ENCODE measurements at regions not wholly inside any gene's neighbourhood (a gene's known extent, or its start where the extent isn't known, plus 50 kb on each side); places are given as distances from the start of the nearest gene placed in this dataset.
A peak's percentile ranks its signal among the peaks of the same experiment; 100 is the strongest.

DNA sequence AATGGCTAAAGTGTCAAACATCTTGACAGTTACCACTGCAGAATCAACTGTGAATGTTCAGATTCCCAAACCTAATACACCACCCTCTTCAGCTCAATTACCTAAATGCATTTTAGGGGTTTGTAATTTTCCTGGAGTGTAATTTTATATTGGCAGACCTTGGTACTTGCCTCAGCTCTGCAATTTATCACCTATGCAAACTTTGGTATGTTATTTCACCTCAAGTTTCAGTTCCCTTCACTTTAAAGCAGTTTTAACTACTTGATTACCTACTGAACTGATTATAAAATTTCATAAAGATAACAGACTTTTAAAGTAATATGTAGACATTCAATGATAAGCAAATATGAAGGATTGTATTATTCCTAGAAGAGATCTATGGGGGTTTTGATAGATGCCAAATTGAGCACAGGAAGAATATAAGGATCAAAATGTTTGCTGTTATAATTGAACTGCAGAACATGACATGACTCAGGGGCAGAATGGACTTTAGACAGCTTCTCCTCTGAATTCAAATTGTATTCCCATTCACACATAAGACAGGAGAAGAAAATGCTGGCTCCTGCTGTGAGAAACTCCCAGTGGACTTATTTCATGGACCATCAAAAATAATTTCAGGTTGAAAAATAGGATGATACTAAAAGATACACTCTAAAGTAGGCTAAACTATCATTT, 491.5 kb upstream of the LUZP2 start:
- Histone ChIP-seq H2AFZ (no peak overlapping the region), H3K9ac (no peak overlapping the region), H3K27ac (no peak overlapping the region), H3K4me1 (ENCODE audit: insufficient read depth) (no peaks in the 10 kb centered on the region), H3K4me3 (no peak overlapping the region), H3K9me3 (ENCODE audit: low read depth) (no peaks in the 10 kb centered on the region), H3K9me2 (ENCODE audit: insufficient read depth) (no peaks in the 10 kb centered on the region), H3K36me3 (ENCODE audit: low read depth) (no peaks in the 10 kb centered on the region), H3F3A (ENCODE audit: insufficient read depth) (no peaks in the 10 kb centered on the region), H3K27me3 (replicated peaks; ENCODE audit: insufficient read depth) (no peaks in the 10 kb centered on the region), H3K79me2 (ENCODE audit: insufficient read depth) (no peaks in the 10 kb centered on the region), H3K4me2 (ENCODE audit: unreplicated experiment) (no peak overlapping the region), H4K20me1 (ENCODE audit: insufficient read depth) (no peaks in the 10 kb centered on the region)
- in situ Hi-C loops (cut with MboI): no loop called here
- TF ChIP-seq EZH2phosphoT487 (IDR thresholded peaks at IDR 0.05; ENCODE audit: insufficient read depth, low read depth) (no peak), EZH2 (IDR thresholded peaks at IDR 0.05; ENCODE audit: insufficient read depth, poor library complexity, severe bottlenecking) (no peak)
- no peak for DNase-seq

DNA sequence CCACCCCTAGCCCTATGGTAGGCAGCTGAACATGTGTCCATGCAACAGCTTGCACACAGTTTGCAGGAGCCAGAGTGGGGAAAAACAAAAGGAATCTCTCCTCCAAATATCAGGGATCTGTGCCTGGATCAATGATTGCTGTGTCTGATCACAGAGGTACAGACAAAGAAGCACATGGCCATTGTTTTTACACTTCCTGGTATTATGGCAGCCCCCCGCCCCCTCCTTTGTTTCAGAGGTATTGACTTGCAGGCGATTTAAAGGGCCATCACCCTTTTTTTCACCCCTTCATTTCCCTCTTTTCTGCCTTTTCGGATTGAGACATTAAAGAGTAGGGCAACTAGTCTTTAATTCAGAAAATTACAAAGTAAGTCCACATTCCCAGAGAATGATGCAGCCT, 453.0 kb upstream of the LUZP2 start:
- Histone ChIP-seq H2AFZ (no peak overlapping the region), H3K4me1 (ENCODE audit: insufficient read depth) (no peaks in the 10 kb centered on the region), H4K20me1 (ENCODE audit: insufficient read depth) (no peaks in the 10 kb centered on the region), H3K4me3 (no peak overlapping the region), H3K27ac (no peak overlapping the region), H3K9ac (no peak overlapping the region), H3K79me2 (ENCODE audit: insufficient read depth) (no peaks in the 10 kb centered on the region), H3K9me3 (ENCODE audit: low read depth) (no peaks in the 10 kb centered on the region), H3K27me3 (replicated peaks; ENCODE audit: insufficient read depth) (no peaks in the 10 kb centered on the region), H3K4me2 (ENCODE audit: unreplicated experiment) (no peak overlapping the region), H3F3A (ENCODE audit: insufficient read depth) (no peaks in the 10 kb centered on the region), H3K36me3 (ENCODE audit: low read depth) (no peaks in the 10 kb centered on the region), H3K9me2 (ENCODE audit: insufficient read depth) (no peaks in the 10 kb centered on the region)
- WGBS, 2 experiments (ENCODE audit: low coverage in 1 of 2, low lambda C conversion rate in 2 of 2, missing lambda C conversion rate in 2 of 2): 25 to 30% methylated on average over 3 of the region's 3 CpGs
- DNase-seq: no peak
- in situ Hi-C loops (cut with MboI): no loop called here
- TF ChIP-seq EZH2phosphoT487 (IDR thresholded peaks at IDR 0.05; ENCODE audit: insufficient read depth, low read depth): no peak
- TF ChIP-seq EZH2 (IDR thresholded peaks at IDR 0.05; ENCODE audit: insufficient read depth, poor library complexity, severe bottlenecking): no peak

DNA sequence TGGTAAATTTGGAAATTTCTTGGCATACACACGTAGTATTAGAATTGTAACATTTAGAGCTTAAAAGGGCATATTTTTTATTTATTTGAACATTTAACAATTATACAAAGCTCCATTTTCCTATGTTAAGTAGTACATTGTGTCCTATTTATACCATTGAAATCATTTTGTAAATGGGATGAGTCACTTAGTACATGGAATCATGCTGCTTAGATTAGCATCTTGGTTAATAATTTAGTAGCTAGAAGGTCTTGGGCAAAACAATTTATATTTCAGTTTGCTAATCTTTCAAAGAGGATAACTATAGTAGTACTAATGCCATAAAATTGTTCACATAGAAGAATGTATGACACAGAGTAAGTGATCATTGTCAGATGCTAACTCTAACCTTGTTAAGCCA, 450.1 kb upstream of the LUZP2 start:
- Histone ChIP-seq H3K4me3 (no peak overlapping the region), H3K27me3 (replicated peaks; ENCODE audit: insufficient read depth) (no peaks in the 10 kb centered on the region), H3K36me3 (ENCODE audit: low read depth) (no peaks in the 10 kb centered on the region), H3K79me2 (ENCODE audit: insufficient read depth) (no peaks in the 10 kb centered on the region), H3K9ac (no peak overlapping the region), H3K9me2 (ENCODE audit: insufficient read depth) (no peaks in the 10 kb centered on the region), H3F3A (ENCODE audit: insufficient read depth) (no peaks in the 10 kb centered on the region), H3K9me3 (ENCODE audit: low read depth) (no peaks in the 10 kb centered on the region), H4K20me1 (ENCODE audit: insufficient read depth) (no peaks in the 10 kb centered on the region), H3K27ac (no peak overlapping the region), H2AFZ (no peak overlapping the region), H3K4me2 (ENCODE audit: unreplicated experiment) (no peak overlapping the region), H3K4me1 (ENCODE audit: insufficient read depth) (no peaks in the 10 kb centered on the region)
- in situ Hi-C loops (cut with MboI): no loop called here
- DNase-seq: peak; percentile 12
- 2 to 4% methylated on average over 1 of the region's 1 CpG for WGBS, 2 experiments (ENCODE audit: low coverage in 1 of 2, low lambda C conversion rate in 2 of 2, missing lambda C conversion rate in 2 of 2)
- TF ChIP-seq EZH2 (IDR thresholded peaks at IDR 0.05; ENCODE audit: insufficient read depth, poor library complexity, severe bottlenecking) (no peak), EZH2phosphoT487 (IDR thresholded peaks at IDR 0.05; ENCODE audit: insufficient read depth, low read depth) (no peak)

DNA sequence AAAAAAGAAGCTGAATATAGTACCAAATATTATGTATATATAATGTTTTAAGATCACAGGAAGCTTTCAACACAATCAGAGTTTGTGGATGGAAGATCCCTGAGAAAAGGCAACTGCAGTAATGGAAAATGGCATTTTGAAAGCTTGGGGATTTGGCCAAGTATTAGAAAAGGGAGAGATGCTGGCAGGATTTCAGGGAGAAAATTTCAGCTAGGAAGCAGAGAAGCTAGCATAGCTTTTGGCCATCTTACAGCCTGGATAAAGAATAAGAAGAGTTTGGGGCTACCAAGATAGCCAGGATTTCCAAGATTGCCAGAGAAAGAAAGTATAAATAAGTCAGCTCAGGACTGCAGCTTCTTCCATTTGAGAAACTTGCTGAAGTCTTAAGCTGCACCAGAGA, 440.8 kb upstream of the LUZP2 start:
- Histone ChIP-seq H3K79me2 (ENCODE audit: insufficient read depth) (no peaks in the 10 kb centered on the region), H3K27ac (no peak overlapping the region), H3K9me2 (ENCODE audit: insufficient read depth) (no peaks in the 10 kb centered on the region), H4K20me1 (ENCODE audit: insufficient read depth) (no peaks in the 10 kb centered on the region), H3K36me3 (ENCODE audit: low read depth) (no peaks in the 10 kb centered on the region), H2AFZ (no peak overlapping the region), H3K4me2 (ENCODE audit: unreplicated experiment) (no peak overlapping the region), H3K9me3 (ENCODE audit: low read depth) (no peaks in the 10 kb centered on the region), H3K27me3 (replicated peaks; ENCODE audit: insufficient read depth) (no peaks in the 10 kb centered on the region), H3K4me3 (no peak overlapping the region), H3K9ac (no peak overlapping the region), H3K4me1 (ENCODE audit: insufficient read depth) (no peaks in the 10 kb centered on the region), H3F3A (ENCODE audit: insufficient read depth) (no peaks in the 10 kb centered on the region)
- in situ Hi-C loops (cut with MboI): no loop called here
- no peak for DNase-seq
- TF ChIP-seq EZH2phosphoT487 (IDR thresholded peaks at IDR 0.05; ENCODE audit: insufficient read depth, low read depth) (no peak), EZH2 (IDR thresholded peaks at IDR 0.05; ENCODE audit: insufficient read depth, poor library complexity, severe bottlenecking) (no peak)

DNA sequence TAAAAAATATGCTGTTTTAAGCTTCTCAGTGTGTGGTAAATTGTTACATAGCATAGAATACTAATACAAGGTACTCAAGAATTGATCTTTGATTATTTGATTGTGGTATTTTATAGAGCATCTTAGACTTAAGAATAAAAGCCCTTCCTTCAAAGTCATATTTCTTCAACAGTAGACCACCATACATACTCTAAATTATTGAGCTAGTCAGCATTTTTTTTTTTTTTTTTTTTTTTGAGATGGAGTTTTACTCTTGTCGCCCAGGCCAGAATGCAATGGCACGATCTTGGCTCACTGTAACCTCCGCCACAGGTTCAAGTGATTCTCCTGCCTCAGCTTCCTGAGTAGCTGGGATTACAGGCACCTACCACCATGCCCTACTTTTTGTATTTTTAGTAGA, 436.7 kb upstream of the LUZP2 start:
- Histone ChIP-seq H3K27ac (no peak overlapping the region), H3K4me3 (no peak overlapping the region), H3K9me3 (ENCODE audit: low read depth) (no peaks in the 10 kb centered on the region), H3K9ac (no peak overlapping the region), H3F3A (ENCODE audit: insufficient read depth) (no peaks in the 10 kb centered on the region), H3K9me2 (ENCODE audit: insufficient read depth) (no peaks in the 10 kb centered on the region), H4K20me1 (ENCODE audit: insufficient read depth) (no peaks in the 10 kb centered on the region), H3K27me3 (replicated peaks; ENCODE audit: insufficient read depth) (no peaks in the 10 kb centered on the region), H3K36me3 (ENCODE audit: low read depth) (no peaks in the 10 kb centered on the region), H2AFZ (no peak overlapping the region), H3K4me1 (ENCODE audit: insufficient read depth) (no peaks in the 10 kb centered on the region), H3K79me2 (ENCODE audit: insufficient read depth) (no peaks in the 10 kb centered on the region), H3K4me2 (ENCODE audit: unreplicated experiment) (no peak overlapping the region)
- no peak for DNase-seq
- no peak for TF ChIP-seq EZH2phosphoT487 (IDR thresholded peaks at IDR 0.05; ENCODE audit: insufficient read depth, low read depth)
- TF ChIP-seq EZH2 (IDR thresholded peaks at IDR 0.05; ENCODE audit: insufficient read depth, poor library complexity, severe bottlenecking): no peak
- WGBS, 2 experiments (ENCODE audit: low coverage in 1 of 2, low lambda C conversion rate in 2 of 2, missing lambda C conversion rate in 2 of 2): 87 to 92% methylated on average over 2 to 3 of the region's 3 CpGs
- in situ Hi-C loops (cut with MboI): no loop called here

Measured in GM23248 (cell line).